GM12891 (cell line): ENCODE measurements at regions not wholly inside any gene's neighbourhood (a gene's known extent, or its start where the extent isn't known, plus 50 kb on each side); places are given as distances from the start of the nearest gene placed in this dataset.

Experiments used
- PAX5 ChIP-seq: IDR thresholded peaks from 2 replicates; pipeline ENCODE4 v1.6.1; 2011; ENCODE audit warnings: low read length, moderate library complexity, mild to moderate bottlenecking; ENCODE audit not compliant: insufficient read depth, severe bottlenecking
- POLR2A ChIP-seq: IDR thresholded peaks from 2 replicates; pipeline ENCODE4 v1.6.1; 2011; ENCODE audit warnings: low read depth, low read length, control low read depth
- POLR2AphosphoS5 ChIP-seq: IDR thresholded peaks from 2 replicates; pipeline ENCODE4 v1.6.1; 2011; ENCODE audit warnings: low read depth, low read length, control low read depth
- POU2F2 ChIP-seq: IDR thresholded peaks from 2 replicates; pipeline ENCODE4 v1.6.1; 2011; ENCODE audit warnings: low read depth, mild to moderate bottlenecking, control low read depth, low read length, moderate library complexity
- SPI1 ChIP-seq: IDR thresholded peaks from 2 replicates; pipeline ENCODE4 v1.6.1; 2011; ENCODE audit warnings: low read depth, low read length, control low read depth
- TAF1 ChIP-seq: IDR thresholded peaks from 2 replicates; pipeline ENCODE4 v1.6.1; 2011; ENCODE audit warnings: low read depth, low read length, control low read depth

GRCh38 chr16:26195225-26195624, 503.5 kb downstream of the HS3ST4 start:
- no peak for TF ChIP-seq POLR2A
- TF ChIP-seq POLR2AphosphoS5 = no peak
- no peak for TF ChIP-seq SPI1
- TF ChIP-seq TAF1 = no peak
- TF ChIP-seq PAX5 = no peak
- TF ChIP-seq POU2F2 = no peak
